ENCODE measurements at regions not wholly inside any gene's neighbourhood (a gene's known extent, or its start where the extent isn't known, plus 50 kb on each side); places are given as distances from the start of the nearest gene placed in this dataset.
"Not testable (repeated sequence)": the region's sequence is repeated elsewhere in the genome, so short reads cannot be mapped to it uniquely, and the experiment has no call there.

DNA sequence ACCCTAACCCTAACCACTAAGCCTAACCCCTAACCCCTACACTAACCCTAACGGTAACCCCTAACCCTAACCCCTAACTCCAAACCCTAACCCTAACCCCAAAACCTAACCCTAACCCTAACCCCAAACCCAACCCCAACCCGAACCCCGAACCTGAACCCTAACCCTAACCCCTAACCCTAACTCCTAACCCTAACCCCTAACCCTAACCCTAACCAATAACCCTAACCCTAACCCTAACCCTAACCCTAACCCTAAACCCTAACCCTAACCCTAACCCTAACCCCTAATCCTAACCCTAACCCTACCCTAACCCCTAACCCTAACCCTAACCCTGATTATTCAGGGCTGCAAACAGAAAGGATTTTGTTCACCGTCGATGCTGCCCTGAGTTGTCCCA, 144.6 kb upstream of the DUSP22 start:
- not testable (repeated sequence) for DNase-seq (ENCODE audit: low read depth, low spot score)

DNA sequence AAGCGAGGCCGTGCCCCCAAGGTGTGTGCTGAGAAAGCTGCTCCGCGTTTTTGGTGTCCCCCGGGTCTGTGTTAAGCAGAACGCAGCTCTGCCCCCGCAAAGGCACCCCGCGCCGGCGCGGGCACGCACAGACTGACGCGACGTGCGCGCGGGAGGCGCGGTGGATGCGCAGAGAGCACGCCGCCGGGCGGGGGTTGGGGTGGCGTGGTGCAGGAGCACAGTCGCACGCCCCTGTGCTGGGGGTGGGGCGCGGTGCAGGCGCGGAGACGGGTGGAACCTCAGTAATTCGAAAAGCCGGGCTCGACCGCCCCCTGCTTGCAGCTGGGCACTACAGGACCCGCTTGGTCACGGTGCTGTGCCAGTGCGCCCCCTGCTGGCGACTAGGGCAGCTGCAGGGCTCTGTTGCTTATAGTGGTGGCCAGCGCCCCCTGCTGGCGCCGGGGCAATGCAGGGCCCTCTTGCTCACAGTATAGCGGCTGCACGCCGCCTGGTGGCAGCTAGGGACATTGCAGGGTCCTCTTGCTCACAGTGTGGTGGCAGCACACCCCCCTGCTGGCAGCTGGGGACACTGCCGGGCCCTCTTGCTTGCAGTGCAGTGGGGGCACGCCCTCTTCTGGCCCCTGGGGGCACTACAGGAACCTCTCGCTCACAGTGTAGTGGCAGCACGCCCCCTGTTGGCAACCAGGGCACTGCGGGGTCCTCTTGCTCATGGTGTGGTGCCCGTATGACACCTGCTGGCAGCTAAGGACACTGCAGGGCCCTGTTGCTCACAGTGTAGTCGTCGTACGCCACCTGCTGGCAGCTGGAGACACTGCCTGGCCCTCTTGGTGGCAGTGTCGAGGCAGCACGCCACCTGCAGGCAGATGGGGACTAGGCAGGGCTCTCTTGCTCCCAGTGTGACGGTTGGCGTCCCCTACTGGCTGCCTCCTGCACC, 144.0 kb upstream of the DUSP22 start:
- not testable (repeated sequence) for DNase-seq (ENCODE audit: low read depth, low spot score)

DNA sequence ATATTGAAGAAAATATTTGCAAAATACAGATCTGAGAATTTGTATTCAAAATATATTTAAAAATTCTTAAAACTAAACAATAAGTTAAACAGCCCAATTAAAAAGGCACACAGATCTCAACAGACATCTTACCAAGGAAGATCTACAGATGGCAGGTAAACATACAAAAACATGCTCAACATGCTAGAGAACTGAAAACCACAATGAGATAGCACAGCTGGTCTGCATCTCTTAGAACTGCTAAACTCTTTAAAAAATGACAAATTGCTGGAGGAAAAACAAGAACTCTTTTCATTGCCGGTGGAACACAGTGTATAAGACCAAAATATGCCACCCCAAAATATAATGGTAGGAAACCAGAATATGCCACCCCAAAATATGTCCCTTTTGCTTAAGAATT, 142.1 kb upstream of the DUSP22 start:
- DNase-seq (ENCODE audit: low read depth, low spot score), result not testable (repeated sequence)

DNA sequence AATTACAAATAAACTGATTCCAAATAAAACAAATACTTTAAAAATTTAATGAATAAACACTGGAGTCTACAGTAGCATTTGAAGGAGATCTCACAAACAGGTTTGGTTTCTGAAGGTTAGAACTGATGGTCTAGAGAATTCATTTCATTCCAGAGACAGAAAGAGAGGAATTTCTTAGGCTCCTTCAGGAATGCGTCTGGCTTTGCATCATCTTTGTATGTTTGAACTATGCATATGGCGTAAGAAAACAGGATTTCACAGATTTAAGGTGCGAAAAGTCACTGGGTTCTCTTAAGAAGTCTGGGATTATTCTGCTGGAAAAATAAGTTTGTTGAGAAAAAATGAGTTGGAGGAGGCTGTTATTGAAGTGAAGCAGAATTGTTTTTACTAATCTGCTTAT, 139.9 kb upstream of the DUSP22 start:
- not testable (repeated sequence) for DNase-seq (ENCODE audit: low read depth, low spot score)

DNA sequence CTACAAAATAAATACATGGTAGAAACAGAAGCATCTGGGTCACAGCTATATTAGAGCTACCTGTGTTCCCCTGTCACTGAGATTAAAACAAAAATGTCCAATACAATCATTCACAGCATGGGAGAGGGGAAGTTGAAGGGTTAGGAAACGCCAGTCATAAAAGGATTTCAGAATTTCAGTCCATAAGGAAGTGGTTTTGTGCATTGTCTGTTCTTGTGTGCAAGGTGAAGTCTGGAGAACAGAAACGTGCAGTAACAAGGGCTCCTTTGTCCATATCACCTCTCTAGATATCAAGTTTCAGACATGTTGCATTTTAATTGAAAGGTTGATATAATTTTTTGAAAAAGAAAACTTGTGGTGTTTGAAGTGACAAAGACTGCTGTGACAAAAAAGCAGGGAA, 139.3 kb upstream of the DUSP22 start:
- DNase-seq (ENCODE audit: low read depth, low spot score), result not testable (repeated sequence)

DNA sequence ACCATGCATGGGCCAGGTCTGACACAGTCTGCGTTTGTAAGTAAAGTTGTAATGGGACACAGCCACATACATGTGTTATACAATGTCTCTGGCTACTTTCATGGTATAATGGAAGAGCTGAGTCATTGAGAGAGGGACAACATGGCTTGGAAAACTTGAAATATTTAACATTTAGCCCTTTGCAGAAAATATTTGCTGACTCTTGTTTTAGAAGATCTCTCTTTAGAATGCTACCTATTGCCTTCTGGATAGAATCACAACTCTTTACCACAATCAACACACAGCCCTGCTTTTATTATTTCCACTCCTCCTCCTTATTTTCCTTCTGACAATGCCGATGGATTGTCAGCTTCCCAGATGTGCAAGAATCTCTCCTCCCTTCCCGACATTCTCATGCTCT, 138.4 kb upstream of the DUSP22 start:
- DNase-seq (ENCODE audit: low read depth, low spot score), result not testable (repeated sequence)

DNA sequence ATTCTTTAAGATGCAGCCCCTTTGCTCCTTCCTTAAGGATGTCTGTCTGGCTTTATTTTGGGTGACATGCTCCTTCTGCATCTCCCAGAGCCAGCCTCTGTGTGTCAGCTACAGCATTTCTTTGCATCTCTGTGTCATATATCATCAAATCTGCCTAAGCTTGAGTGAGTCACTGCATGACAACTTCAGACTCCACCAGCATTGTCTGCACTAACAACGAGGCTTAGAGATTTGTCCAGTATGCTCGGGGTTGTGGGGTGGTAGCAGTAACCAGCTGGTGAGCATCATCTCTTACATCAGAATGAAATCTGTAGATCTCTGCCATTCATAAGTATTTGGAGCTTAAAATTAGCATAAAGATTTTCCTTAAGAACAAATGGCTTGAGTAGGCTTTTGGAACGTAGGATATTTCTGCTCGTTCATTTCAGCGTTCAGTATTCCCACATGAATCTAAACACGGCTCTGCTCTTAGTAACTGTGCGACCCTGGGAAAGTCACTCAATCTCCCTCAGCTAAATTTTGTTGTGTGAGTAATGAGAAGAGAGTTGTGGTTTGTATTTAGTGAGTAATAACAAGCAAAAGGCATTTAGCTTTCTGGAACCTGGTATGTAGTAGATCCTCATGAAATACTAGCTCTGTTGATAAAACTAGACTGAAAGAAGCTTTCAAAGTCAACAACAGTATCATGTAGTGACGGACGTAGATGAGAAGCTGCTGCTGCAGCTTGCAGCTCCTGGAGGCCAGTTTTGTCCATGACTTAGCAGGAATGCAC, 137.8 kb upstream of the DUSP22 start:
- DNase-seq (ENCODE audit: low read depth, low spot score), result not testable (repeated sequence)

DNA sequence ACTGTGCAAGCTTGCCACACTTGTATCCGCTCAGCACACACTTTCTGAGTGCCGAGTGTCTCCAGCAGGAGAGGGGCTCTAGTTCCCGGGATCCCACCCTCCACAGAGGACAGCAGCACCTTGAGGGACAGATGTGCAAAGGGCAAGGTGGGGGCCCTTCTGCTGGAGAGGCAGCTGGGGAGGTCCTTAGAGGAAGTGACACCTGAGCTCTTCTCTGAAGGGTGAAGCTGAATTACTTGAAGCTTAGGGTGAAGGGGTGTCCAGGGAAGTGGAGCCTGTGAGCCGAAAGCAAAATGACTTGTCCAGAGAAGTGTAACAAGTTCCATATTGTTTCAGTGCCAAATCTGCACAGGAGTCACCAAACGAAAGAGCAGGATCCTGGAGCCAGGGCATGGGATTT, 136.3 kb upstream of the DUSP22 start:
- DNase-seq (ENCODE audit: low read depth, low spot score), result no peak

DNA sequence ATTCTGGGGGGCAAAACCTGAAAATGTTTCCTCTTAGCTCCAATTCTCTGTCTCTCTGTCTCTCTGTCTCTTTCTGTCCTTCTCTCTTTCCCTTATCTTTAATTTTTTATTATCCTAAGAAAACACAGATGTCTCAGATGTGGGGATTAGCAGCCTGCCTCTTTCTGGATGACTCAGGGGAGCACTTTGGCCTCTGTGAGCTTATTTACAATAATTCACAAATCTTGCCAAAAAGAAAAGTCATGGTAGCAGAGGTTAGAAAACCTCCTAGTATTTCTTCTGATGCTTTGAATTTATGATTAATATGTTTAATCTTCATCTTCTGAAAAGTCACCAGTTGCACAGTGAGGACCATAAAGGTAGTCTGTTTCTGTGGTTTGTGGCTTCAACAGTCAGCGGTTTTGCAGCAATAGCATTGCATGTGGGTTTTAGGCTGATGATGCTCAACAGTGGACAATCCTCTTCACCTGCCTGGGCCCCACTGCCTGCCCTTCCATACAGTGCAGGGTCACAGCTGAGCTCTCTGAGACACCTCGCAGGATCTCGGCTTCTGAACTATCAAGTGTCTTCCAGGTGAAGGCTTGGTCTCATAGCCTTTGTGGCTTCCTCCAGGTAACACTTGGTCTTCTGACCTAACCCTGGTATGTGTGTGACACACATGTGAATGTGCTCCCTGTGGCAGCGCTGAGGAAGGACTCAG, 135.7 kb upstream of the DUSP22 start:
- DNase-seq (ENCODE audit: low read depth, low spot score), result not testable (repeated sequence)

DNA sequence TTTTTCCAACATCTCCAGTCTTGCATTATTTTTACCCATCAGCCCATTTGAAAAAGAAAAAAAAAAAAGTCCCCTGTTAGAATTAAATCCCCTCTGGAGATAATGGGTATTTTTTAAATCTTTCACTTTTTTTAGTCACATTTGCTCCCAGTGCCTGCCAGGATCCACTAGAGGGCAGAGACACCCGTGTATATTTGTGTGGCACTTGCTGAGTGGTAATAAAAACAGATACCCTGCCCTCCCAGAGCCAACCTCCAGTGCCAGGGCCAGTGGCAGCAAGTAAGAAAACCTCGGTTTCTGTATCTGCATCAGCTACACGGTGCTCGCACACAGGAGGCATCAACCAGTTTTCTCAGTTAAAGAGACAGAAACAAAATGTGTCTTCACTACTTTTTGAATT, 135.1 kb upstream of the DUSP22 start:
- DNase-seq (ENCODE audit: low read depth, low spot score), result not testable (repeated sequence)

DNA sequence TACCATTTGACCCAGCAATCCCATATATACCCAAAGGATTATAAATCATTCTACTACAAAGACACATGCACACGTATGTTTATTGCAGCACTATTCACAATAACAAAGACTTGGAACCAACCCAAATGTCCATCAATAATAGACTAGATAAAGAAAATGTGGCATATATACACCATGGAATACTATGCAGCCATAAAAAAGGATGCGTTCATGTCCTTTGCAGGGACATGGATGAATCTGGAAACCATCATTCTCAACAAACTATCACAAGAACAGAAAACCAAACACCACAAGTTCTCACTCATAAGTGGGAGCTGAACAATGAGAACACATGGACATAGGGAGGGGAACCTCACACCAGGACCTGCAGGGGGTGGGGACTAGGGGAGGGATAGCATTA, 130.6 kb upstream of the DUSP22 start:
- not testable (repeated sequence) for DNase-seq (ENCODE audit: low read depth, low spot score)

DNA sequence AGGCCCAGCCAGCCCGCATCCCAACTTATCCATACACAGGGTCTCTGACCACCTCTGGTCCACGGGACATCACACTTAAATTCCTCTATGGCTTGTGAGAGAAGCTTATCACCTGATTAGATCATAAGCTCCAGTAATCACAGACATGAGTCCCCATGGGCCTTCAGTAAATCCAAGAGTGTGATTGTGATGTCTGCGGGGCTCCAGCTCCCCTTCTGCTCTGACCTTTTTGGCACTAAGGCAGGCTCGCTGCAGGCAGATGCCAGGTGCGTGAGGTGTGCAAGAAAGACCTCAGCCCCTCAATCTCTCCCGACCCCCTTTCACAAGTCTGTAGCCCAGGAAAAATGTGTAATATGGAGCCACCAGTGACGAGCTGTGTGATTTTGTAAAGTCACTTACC, 127.6 kb upstream of the DUSP22 start:
- DNase-seq (ENCODE audit: low read depth, low spot score), result no peak

DNA sequence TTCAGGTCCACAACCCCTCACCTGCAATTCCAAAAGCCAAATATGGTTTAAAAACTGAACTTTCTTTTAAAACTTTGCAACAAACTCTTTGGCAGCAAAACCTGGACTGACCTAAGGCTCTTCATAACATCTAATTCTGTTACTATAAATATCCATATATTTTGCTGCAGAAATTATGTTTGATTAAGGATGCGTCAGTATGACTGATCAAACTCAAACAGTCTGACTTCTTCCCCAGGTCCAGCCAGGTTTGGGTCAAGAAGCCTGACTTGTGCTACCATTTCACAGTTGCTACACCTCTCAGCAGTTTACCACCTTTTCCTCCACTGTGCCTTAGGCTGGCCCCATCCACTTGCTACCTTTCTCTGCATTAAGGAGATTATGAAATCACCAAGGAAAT, 127.0 kb upstream of the DUSP22 start:
- no peak for DNase-seq (ENCODE audit: low read depth, low spot score)

DNA sequence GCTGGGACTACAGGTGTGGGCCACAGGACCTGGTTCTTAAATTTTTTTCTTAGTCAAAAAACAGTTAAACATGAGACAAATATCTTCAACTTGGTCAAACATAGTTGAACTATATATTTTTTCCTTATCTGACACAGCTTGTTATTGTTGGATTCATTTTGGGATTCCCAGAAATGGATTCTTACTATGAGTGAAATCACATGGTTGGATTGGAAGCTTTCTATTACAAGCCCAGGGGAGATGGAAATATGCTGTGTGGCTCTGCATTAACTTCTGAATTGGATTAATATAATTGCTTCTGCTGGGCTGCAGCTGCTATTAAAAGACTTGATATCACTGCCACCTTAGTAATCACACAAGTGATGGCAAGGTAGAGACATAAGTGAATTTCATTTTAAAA, 126.4 kb upstream of the DUSP22 start:
- DNase-seq (ENCODE audit: low read depth, low spot score), result no peak

DNA sequence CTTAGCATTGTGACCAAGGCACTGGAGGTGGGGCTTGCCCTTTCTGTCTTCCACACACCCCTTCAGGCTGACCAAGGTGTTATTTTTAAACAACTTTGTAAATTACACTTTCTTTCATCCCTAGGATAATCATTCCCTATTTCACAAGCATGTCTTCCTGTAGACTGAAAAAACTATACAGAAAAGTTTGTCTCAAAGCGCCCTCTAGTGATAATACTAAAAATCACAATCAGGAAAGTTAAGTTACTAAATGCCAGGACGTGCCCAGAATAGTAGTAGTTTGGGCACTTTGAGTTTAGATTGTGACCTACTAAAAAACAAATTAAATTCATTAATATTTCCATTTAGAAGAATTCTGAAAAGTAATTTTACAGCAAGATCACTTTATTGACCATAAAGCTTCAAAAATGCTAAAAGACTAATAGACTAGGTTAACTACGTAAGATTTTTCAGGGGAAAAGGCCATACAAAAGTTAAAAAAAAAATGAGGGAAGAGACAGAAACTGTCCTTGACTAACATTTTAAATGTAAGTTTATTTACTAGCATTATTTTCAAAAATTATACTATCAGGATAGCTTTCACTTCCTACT, 123.3 kb upstream of the DUSP22 start:
- DNase-seq (ENCODE audit: low read depth, low spot score), result no peak

DNA sequence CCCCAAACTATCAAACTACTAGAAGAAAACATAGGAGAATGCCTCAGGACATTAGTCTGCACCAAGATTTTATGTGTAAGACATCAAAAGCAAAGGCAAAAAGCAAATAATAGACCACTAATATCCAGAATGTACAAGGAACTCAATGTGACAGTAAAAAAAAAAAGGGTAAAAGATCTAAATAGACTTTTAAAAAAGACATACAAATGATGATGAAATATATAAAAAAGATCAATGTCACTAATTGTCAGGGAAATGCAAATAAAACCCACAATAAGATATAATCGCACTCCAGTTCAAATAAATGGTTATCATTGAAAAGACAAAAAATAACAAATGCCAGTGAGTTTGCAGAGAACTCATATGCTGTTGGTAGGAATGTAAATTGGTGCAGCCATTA, 118.3 kb upstream of the DUSP22 start:
- no peak for DNase-seq (ENCODE audit: low read depth, low spot score)

DNA sequence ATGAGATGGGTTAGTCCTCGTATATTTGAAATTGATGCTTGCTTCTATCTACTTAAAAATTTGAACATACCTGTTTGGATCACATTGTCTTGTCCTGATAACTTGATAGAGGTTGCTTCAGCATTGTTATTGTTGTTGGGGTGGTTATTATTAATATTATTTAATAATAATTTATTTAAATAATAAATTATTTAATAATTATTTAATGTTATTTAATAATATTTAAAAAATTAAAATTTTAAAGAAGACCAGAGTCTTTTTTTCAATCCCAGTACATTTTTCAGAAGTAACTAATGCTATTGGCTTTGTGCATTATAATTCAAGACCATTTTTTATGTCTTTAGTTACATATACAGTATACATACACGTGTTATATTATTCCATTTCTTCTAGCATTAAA, 116.6 kb upstream of the DUSP22 start:
- no peak for DNase-seq (ENCODE audit: low read depth, low spot score)

DNA sequence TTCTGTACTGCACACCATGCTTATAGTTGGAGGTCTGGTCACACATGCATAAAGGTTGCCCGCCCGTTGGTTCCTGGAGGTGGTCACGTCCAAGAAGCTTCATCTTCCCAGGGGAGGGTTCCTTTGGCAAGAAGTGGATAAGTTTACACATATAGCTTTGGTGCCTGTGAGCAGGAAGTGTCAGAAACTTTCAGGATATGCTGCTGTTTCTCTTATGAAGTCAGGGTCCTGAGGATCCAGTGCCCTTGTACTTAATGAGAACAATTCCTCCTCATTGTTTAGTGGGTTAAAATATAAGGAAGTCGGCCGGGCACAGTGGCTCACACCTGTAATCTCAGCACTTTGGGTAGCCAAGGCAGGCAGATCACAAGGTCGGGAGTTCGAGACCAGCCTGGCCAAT, 115.5 kb upstream of the DUSP22 start:
- DNase-seq (ENCODE audit: low read depth, low spot score), result no peak

DNA sequence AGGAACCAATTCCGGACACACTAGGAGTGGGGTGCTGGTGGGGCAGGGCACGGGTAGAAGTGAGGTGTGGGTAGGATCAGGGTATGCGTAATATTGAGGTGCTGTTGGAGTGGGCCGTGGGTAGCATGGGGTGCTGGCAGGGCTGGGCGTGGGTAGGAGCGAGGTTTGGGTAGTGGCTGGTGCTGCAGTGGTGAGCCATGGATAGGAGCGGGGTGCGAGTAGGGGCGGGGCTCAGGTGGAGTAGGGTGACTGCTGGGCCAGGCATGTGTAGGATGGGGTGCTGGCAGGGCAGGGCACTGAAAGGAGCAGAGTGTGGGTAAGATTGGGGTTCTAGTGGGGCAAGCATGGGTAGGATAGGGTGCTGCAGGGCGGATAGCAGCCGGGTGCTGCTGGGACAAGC, 114.2 kb upstream of the DUSP22 start:
- DNase-seq (ENCODE audit: low read depth, low spot score), result no peak

DNA sequence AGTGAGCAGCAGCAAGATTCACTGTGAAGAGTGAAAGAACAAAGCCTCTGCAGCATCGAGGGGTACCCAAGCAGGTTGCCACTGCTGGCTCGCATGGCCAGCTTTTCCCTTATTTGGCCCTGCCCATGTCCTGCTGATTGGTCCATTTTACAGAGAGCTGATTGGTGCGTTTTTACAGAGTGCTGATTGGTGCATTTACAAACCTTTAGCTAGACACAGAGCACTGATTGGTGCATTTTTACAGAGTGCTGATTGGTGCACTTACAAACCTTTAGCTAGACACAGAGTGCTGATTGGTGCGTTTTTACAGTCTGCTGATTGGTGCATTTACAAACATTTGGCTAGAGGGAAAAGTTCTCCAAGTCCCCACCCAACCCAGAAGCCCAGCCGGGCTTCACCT, 113.4 kb upstream of the DUSP22 start:
- not testable (repeated sequence) for DNase-seq (ENCODE audit: low read depth, low spot score)

DNA sequence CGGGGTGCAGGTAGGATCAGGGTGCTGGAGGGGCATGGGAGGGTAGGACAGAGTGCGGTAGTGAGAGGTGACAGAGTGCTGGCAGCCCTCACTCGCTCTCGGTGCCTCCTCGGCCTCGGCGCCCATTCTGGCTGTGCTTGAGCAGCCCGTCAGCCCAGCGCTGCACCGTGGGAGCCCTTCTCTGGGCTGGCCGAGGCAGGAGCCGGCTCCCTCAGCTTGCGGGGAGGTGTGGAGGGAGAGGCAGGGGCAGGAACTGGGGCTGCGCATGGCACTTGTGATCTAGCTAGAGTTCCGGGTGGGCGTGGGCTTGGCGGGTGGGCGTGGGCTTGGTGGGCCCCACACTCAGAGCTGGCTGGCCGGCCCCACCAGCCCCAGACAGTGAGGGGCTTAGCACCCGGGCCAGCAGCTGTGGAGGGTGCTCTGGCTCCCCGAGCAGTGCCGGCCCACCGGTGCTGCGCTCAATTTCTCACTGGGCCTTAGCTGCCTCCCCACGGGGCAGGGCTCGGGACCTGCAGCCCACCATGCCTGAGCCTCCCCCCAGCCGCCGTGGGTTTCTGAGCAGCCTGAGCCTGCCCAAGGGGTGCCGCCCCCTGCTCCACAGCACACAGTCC, 112.8 kb upstream of the DUSP22 start:
- DNase-seq (ENCODE audit: low read depth, low spot score), result no peak

All from brain pericyte (primary cell).